NCI-H446 treated with DMSO at 0.1 percent for 48 hours (cell line): ENCODE measurements at regions not wholly inside any gene's neighbourhood (a gene's known extent, or its start where the extent isn't known, plus 50 kb on each side); places are given as distances from the start of the nearest gene placed in this dataset.
"Not testable (repeated sequence)": the region's sequence is repeated elsewhere in the genome, so short reads cannot be mapped to it uniquely, and the experiment has no call there.

Source experiments
- DNase-seq: peaks from one replicate; lab custom pipeline; 2025; lab: John Stamatoyannopoulos, UW

- DNase-seq, result no peak
These were observed 72.1 kb downstream of the TMEM212 start for GRCh38 chr3:171915275-171915674.

DNA sequence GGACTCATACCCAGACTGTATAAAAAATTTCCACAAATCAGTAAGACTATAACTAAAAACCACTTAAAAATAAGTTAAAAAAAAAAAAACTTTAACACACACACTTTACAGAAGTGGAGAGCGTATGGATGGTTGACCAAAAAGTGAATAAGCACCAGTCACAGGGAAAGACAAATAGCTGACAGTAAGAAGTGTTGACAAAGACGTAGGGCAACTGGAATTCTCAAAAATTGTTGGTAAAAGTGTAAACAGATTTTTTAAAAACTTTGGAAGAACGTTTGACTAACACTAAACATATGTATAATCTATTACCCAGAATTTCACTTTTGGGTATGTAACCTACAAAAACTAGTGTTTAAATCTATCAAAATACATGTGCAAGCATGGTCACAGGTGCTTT lies 73.7 kb downstream of the TMEM212 start:
- DNase-seq, result no peak

GRCh38 chr3:171922629-171923028 lies 79.5 kb downstream of the TMEM212 start:
- DNase-seq, result not testable (repeated sequence)

DNA sequence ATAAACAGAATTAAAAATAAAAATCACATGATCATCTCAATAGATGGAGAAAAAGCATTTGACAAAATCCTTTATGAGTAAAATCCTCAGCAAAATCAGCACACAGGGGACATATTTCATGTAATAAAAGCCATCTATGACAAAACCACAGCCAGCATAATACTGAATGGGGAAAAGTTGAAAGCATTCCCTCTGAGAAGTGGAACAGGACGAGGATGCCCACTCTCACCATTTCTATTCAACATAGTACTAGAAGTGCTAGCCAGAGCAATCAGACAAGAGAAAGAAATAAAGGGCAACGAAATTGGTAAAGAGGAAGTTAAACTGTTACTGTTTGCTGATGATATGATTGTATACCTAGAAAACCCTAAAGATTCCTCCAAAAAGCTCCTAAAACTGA lies 80.5 kb downstream of the TMEM212 start:
- DNase-seq, result not testable (repeated sequence)

DNA sequence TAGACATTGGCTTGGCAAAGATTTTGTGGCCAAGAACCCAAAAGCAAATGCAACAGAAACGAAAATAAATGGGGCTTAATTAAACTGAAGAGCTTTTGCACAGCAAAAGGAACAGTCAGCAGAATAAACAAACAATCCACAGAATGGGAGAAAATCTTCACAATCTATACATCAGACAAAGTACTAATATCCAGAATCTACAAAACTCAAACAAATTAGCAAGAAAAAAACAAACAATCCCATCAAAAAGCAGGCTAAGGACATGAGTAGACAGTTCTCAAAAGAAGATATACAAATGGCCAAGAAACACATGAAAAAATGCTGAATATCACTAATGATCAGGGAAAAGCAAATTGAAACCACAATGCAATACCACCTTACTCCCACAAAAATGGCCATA lies 81.7 kb downstream of the TMEM212 start:
- DNase-seq, result not testable (repeated sequence)

GRCh38 chr3:171932153-171932611 lies 89.0 kb downstream of the TMEM212 start:
- no peak for DNase-seq

- DNase-seq, result no peak
These were observed 90.3 kb downstream of the TMEM212 start for GRCh38 chr3:171933441-171933840.

DNA sequence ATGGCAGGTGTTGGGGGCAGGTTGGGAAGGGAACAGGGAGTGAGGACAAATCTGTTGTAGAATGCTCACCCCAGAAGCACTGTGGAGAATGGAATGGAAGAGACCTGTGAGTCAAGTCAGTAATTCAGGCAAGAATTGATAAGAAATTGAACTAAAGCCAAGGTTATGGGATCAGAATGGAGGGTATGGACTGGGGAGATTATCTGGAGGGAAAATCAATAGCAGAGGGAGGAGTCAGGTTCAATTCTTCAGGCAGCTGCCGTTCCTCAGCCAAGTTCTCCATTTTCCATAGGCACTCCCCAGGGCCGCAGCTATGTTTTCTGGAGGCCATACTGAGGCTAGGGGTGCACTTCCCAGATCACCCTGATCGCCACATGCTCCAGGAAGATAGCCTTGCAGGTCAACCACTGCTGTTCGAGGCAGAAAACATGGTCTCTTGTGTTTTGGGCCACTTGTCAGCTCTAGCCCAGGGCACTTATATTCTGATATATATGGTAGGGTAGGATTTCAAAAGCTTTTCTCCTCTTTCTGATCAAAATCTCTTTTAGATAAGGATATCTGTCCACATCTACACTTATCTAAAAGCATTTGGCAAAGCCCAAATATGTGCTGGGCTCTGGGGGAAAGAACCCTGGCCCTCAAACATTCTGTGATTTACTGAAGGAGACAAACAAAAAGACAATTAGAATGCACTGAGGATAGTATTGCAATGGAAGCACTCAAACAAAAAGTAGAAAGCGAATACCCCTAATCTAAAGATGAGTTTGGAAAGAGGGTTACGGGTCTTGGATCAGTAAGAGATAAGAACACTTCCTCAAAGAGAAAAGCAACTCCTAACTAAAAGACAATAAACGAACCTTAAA lies 92.3 kb downstream of the TMEM212 start:
- no peak for DNase-seq

DNA sequence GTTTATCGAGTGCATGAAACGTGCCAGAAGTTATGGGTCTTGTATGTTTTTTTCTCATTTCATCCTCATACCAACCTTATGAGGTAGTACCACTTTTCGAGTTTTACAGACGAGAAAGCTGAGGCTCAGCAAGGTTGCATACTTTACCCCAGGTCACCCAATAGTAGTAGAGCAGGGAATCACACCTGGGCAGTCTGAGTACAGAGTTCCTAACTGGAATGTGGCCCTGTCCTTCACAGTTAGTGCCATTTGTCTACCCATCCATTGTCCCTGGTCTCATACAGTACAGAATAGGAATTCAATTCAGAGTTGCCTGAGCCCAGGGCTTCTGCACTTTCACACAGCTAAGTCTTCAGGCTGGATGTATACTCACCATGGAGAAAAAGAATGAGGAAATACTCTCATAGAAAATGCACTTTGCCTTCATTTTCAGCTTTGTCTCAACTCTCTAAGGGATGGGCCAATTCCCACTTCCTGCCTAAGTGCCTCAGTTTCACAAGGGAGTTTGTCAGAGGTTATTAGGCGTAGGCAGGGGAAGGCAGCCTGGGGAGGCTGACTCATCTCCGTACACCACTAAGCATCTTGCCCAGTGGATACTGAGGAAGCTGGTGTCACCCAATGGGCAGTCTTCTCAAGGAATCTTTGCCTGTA lies 93.2 kb downstream of the TMEM212 start:
- no peak for DNase-seq

DNA sequence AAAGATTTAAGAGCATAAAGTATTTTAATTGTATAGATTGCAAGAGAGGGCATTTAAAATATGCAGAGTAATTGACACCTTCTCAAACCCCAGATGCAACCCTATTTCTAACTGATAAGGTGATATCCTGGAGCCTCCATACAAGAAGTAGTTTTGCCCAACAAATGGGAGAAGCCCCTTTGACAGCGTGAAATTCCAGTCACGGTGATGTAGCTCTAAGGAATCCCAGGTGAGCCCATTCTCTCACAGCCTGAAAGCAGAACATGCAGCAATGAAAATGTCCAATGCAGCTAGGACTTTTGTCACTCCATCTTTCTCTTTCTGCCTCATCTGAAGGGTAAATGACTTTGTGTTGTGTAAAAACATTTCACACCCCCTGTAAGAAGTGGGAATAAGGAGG lies 96.4 kb downstream of the TMEM212 start:
- DNase-seq, result no peak

DNA sequence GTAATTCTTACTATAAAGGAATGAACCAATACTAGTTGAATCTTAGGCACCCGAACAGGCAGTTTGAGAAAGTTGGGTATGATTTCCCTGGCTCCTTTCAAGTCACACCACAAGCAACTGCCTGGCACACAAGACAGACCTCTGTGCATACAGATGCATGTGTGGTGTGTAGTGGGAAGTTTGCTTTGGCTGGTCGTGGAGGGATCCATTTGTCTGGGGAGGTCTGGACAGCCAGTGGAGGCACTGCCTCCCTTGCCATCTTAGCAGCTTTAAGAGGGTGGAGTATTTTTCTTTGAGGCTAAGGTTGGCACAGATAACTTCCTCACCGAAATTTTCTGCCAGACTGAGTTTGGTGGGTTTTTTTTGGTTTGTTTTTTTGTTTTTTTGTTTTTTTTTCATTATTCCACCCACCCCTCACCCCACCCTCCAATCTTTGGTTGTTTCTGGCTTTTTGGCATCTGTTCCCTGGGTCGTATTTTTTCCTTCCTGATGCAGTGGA lies 97.1 kb downstream of the TMEM212 start:
- DNase-seq, result no peak

GRCh38 chr3:171943262-171944117 lies 95.9 kb upstream of the FNDC3B start:
- no peak for DNase-seq

GRCh38 chr3:171944118-171945016 lies 95.0 kb upstream of the FNDC3B start:
- no peak for DNase-seq

- DNase-seq, result no peak
These were observed 90.7 kb upstream of the FNDC3B start for GRCh38 chr3:171948674-171949073.

- DNase-seq, result no peak
These were observed 89.8 kb upstream of the FNDC3B start for GRCh38 chr3:171949554-171949953.

DNA sequence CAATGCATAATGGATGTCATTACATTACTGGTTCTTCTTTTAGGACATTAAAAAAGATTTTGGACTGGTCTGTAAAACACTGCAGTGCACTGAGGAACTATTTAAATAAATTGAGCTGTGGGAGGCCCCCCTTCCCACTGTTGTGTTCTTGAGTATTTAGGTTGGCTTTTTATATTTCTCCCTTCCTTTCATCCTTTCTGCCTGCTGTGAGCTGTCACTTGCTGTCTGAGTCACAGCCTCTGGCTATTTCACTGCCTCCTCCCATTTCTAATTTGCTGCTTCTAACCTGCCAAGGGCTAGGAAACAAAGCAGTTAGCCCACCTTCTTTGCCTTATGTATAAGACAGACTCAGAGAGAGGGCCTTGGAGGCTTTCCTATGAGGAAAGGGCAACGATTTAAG lies 89.0 kb upstream of the FNDC3B start:
- peak; percentile 27 for DNase-seq

GRCh38 chr3:171951597-171951996 lies 87.8 kb upstream of the FNDC3B start:
- no peak for DNase-seq

DNA sequence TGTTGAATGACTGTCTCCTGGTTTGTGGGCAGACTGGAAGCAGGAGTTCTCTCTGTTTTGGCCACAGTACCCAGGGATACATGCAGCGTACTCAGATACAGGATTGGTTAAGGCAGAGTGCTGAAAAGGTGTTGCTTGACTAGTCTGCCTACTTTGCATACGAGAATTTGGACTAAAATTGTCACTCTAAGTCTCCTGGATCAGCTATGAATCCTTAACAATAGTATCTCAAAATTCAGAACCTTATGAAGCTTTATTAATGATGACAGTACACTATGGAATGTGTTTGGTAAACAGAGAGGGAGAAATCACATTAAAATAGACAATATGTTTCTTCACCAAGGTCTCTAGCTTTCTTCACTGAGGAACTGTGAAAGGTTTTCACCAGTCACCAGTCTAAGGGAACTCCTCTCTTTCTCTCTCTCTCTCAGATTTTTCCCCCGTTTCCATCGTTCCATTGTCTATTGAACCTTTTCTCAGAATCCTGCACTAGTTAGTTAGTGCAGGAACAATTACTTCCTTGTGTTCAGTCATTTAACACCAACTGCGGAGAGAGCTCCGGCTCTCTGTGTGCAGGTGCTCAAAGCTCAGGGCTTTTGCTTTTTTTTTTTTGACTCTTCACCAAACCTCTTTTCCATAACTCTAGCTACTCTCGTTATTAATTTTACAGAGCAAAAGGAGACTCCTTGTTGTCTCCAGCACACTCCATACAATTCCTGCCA lies 85.9 kb upstream of the FNDC3B start:
- DNase-seq, result no peak

- DNase-seq, result no peak
These were observed 84.5 kb upstream of the FNDC3B start for GRCh38 chr3:171954690-171955383.

DNA sequence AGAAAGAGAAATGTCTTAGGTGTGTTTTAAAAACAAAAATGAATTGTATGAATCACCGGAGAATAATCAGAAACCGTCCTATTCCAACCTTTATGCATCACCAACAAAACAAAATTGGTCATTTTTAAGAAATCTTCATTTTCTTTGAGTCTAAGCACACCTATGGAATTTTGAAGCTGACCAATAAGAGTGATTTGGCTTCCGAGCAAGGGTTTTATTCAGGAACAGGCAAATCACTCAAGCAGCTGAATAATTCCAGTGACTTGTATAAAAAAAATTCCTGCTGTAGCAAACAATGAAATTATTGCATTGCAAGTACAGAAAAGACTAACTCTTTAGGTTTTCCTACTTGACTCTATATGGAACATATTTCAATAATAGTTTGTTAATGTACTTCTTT lies 83.8 kb upstream of the FNDC3B start:
- no peak for DNase-seq
